HG03354 (cell line): ENCODE measurements at regions not wholly inside any gene's neighbourhood (a gene's known extent, or its start where the extent isn't known, plus 50 kb on each side); places are given as distances from the start of the nearest gene placed in this dataset.
A peak's percentile ranks its signal among the peaks of the same experiment; 100 is the strongest.
"Not testable (repeated sequence)": the region's sequence is repeated elsewhere in the genome, so short reads cannot be mapped to it uniquely, and the experiment has no call there.

ENCODE experiments used
- ATAC-seq: cut with Tn5 transposase; IDR thresholded peaks from one replicate; pipeline ENCODE4 v1.9.1; 2021; ENCODE audit warnings: mild to moderate bottlenecking; ENCODE audit not compliant: unreplicated experiment, poor library complexity, severe bottlenecking

- ATAC-seq: no peak
Measured at GRCh38 chr5:13358342-13358741, 586.1 kb downstream of the DNAH5 start.

- no peak for ATAC-seq
Measured at GRCh38 chr5:13357929-13358328, 586.6 kb downstream of the DNAH5 start.

- ATAC-seq: no peak
Measured at GRCh38 chr5:13356226-13356625, 588.3 kb downstream of the DNAH5 start.

- no peak for ATAC-seq
Measured at GRCh38 chr5:13354611-13355010, 589.9 kb downstream of the DNAH5 start.

GRCh38 chr5:13350767-13351166, 593.7 kb downstream of the DNAH5 start:
- no peak for ATAC-seq

- ATAC-seq: no peak
Measured at GRCh38 chr5:13348568-13348967, 595.9 kb downstream of the DNAH5 start.

GRCh38 chr5:13346401-13346800, 598.1 kb downstream of the DNAH5 start:
- ATAC-seq: no peak

- ATAC-seq: no peak
Measured at GRCh38 chr5:13339093-13339492, 605.4 kb downstream of the DNAH5 start.

GRCh38 chr5:13335026-13335425, 609.5 kb downstream of the DNAH5 start:
- ATAC-seq: not testable (repeated sequence)

- no peak for ATAC-seq
Measured at GRCh38 chr5:13331585-13331984, 612.9 kb downstream of the DNAH5 start.

GRCh38 chr5:13328316-13328715, 616.2 kb downstream of the DNAH5 start:
- ATAC-seq: no peak

GRCh38 chr5:13325765-13326164, 618.7 kb downstream of the DNAH5 start:
- no peak for ATAC-seq

- ATAC-seq: no peak
Measured at GRCh38 chr5:13322769-13323168, 621.7 kb downstream of the DNAH5 start.

- ATAC-seq: no peak
Measured at GRCh38 chr5:13317654-13318053, 626.8 kb downstream of the DNAH5 start.

GRCh38 chr5:13316176-13316575, 628.3 kb downstream of the DNAH5 start:
- no peak for ATAC-seq

- ATAC-seq: no peak
Measured at GRCh38 chr5:13307480-13307879, 637.0 kb downstream of the DNAH5 start.

GRCh38 chr5:13303445-13303844, 641.0 kb downstream of the DNAH5 start:
- no peak for ATAC-seq

- no peak for ATAC-seq
Measured at GRCh38 chr5:13278811-13279210, 665.7 kb downstream of the DNAH5 start.

GRCh38 chr5:13278148-13278547, 666.3 kb downstream of the DNAH5 start:
- ATAC-seq: peak; percentile 59

GRCh38 chr5:13276156-13276555, 668.3 kb downstream of the DNAH5 start:
- ATAC-seq: no peak

- no peak for ATAC-seq
Measured at GRCh38 chr5:13263701-13264100, 680.8 kb downstream of the DNAH5 start.

- no peak for ATAC-seq
Measured at GRCh38 chr5:13253111-13253510, 691.4 kb downstream of the DNAH5 start.

GRCh38 chr5:13252699-13253098, 691.8 kb downstream of the DNAH5 start:
- no peak for ATAC-seq
